ENCODE measurements at regions not wholly inside any gene's neighbourhood (a gene's known extent, or its start where the extent isn't known, plus 50 kb on each side); places are given as distances from the start of the nearest gene placed in this dataset.

- TF ChIP-seq CTCF (IDR thresholded peaks at IDR 0.05): no peak
- no peak for TF ChIP-seq POLR2A (IDR thresholded peaks at IDR 0.05)
These were observed 50.3 kb upstream of the SP3 start for GRCh38 chr2:174015428-174015827.
